Coronary artery (tissue), 2 donors: ENCODE measurements at regions not wholly inside any gene's neighbourhood (a gene's known extent, or its start where the extent isn't known, plus 50 kb on each side); places are given as distances from the start of the nearest gene placed in this dataset.
A peak's percentile ranks its signal among the peaks of the same experiment; 100 is the strongest.

Experiments used
- DNase-seq: peaks from one replicate; pipeline ENCODE4 v3.0.0-alpha.2; 2017; ENCODE audit warnings: low spot score
- H3K27ac ChIP-seq, 2 donors: fragments of 200-600 bp; sonication (generic); one replicate each; pipeline ENCODE4 v1.5.1; 2016 to 2019
- H3K4me3 ChIP-seq: fragments of 200-600 bp; sonication (generic); 2 replicates; pipeline ENCODE4 v1.5.1; 2016; ENCODE audit warnings: mild to moderate bottlenecking, moderate library complexity
- TF ChIP-seq, protein P1 (sequence below): fragments of 200-600 bp; sonication (generic); IDR thresholded peaks from one replicate; pipeline ENCODE4 v1.5.1; 2019; ENCODE audit warnings: antibody characterized with exemption

DNA sequence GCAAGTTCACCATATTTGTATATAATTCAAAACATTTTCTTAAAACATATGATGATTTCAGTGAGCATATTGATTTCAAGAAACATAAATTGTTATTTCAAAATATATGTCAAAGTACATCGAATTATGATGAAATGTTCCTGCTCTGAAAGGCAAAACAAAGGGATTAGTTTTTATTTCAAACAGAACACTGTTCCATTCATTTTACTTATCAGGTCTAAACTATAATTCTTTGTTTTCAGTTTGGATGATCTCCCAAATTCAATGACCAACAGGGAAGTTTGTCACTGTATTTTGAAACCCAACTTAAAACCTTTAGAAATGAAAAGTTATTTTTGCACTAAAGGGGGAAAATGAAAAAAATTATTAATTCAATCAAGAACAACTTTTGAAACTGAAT is 610.2 kb downstream of the SLITRK1 start:
- Histone ChIP-seq H3K27ac (no peak overlapping the region), H3K4me3 (no peak overlapping the region)
- DNase-seq: no peak
- TF ChIP-seq, protein P1, sequence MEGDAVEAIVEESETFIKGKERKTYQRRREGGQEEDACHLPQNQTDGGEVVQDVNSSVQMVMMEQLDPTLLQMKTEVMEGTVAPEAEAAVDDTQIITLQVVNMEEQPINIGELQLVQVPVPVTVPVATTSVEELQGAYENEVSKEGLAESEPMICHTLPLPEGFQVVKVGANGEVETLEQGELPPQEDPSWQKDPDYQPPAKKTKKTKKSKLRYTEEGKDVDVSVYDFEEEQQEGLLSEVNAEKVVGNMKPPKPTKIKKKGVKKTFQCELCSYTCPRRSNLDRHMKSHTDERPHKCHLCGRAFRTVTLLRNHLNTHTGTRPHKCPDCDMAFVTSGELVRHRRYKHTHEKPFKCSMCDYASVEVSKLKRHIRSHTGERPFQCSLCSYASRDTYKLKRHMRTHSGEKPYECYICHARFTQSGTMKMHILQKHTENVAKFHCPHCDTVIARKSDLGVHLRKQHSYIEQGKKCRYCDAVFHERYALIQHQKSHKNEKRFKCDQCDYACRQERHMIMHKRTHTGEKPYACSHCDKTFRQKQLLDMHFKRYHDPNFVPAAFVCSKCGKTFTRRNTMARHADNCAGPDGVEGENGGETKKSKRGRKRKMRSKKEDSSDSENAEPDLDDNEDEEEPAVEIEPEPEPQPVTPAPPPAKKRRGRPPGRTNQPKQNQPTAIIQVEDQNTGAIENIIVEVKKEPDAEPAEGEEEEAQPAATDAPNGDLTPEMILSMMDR: no peak

DNA sequence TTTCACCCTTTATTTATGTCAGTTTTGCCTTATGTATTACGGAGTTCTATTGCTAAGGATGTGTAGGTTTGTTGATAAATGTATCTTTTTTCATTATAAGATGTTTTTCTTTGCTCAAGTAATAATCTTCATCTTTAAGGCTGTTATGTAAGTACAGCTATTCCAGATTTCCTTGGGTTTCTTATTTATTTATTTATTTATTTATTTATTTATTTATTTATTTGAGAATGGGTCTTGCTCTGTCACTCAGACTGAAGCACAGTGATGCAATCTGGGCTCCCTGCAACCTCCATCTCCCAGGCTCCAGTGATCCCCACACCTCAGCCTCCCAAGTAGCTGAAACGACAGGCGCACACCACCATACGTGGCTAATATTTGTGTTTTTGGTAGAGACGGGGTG is 617.0 kb downstream of the SLITRK1 start:
- DNase-seq: no peak
- TF ChIP-seq, protein P1: no peak
- no peak overlapping the region for H3K4me3 ChIP-seq
- no peak overlapping the region for H3K27ac ChIP-seq

DNA sequence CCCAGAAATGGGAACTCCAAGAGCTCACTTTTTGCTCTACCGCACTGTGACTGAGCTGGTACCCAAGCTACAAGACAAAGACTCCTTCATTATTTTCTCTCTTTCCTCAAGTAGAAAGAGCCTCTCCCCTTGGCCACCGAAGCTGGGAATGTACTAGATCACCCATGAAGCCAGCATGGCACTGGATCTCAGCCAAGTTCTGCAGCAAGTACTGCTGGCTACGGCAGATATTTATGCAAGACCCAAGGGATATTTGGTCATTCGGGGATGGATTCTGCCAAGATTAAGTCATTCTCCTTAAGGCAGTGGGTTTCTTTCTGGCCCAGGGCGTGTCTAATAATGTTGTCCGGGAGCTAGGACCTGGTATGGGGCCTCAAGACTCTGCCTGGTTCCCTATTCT is 633.5 kb downstream of the SLITRK1 start:
- H3K4me3 ChIP-seq: no peak overlapping the region
- H3K27ac ChIP-seq: no peak overlapping the region
- DNase-seq: no peak
- TF ChIP-seq, protein P1: no peak

DNA sequence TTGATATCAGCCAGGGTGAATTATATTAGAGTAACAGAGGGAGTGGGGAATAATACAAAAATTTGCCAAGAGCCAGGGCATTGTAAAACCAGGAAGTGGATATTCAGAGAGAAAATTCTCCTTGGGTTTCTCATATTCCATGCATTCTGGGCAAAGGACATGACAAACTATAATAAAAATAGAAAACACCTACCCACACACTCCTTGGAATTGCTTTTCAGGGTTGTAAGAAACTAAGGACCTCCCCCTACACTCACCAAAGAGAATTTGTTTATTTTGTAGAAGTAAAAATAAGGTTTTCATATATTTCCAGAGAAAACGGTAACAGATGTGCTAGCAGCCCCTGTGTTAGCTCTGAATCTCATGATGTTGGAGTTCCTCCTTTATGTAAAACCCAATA is 649.6 kb downstream of the SLITRK1 start:
- no peak overlapping the region for H3K4me3 ChIP-seq
- TF ChIP-seq, protein P1: no peak
- no peak overlapping the region for H3K27ac ChIP-seq
- DNase-seq: no peak

DNA sequence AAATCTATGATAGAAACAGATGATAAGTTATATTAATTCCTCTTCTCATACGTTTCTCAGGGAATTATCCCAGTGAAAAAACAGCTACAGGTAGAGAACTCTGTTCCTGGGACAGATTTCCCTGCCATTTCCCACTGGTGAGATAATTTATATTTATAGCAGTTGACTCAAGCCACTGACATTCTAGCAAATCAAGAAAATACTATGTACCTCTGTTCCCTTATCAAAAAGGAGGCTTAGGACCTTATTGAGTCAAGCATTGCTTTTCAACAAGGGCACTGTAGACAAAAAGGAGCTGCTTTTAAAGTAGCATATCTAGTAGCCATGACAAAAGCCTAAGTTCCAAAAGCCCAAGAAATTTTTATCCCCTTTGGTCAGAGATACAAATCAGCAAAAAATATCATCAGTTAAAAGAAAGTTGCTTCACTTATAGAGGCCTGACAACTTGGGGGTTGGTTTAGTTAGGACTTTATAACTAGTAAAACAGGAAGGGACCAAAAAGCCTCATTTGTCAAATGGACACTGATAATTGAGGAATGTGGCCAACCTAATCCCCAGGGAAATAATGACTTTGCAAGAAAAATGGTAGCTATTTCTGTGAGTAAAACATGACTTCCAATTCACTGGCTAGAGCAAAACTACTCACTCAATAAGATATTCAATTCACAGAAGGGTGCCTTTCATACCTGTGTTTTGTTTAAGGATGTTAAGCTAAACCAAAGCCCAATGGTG is 652.5 kb downstream of the SLITRK1 start:
- no peak for DNase-seq
- Histone ChIP-seq H3K27ac (peak overlapping the region; percentile 2 to 9), H3K4me3 (no peak overlapping the region)
- TF ChIP-seq, protein P1: no peak

DNA sequence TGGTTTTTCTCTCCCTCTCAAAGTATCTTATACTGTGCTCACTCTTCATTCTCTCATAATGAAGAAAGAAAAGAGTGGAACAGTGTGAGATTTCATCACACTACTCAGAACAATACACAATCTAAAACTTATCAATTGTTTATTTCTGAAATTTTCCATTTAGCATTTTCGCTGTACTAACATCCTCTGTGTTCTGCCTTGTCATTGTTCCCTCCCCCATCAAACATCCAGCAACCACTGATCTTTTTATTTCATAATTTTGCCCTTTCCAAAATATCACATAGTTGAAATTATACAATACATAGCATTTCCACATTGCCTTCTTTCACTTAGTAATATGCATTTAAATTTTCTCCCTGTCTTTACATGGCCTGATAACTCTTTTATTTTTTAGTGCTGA is 658.7 kb downstream of the SLITRK1 start:
- no peak overlapping the region for H3K4me3 ChIP-seq
- DNase-seq: no peak

DNA sequence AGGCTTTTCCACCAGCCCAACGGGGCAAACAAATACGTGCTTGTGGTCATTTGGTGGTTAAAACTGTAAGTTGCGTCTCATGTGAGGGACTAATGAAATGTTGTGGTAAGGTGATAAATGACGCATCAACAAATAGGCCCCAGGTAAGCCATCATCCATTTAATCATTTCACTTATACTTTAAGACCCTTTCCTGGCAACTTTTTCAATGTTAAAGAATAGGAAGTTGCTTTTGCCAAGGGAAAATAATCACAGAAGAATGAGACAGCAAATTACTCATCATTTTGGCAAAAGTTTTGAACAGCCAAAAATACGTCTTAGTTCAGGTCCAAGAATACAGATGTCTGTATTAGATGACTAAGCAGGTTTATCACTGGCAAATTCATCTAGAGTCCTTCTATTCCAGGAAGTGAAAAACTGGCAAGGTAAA is 660.4 kb downstream of the SLITRK1 start:
- DNase-seq: no peak
- no peak overlapping the region for H3K27ac ChIP-seq
- no peak overlapping the region for H3K4me3 ChIP-seq
- TF ChIP-seq, protein P1: no peak

More for the DNA sequence above, 658.7 kb downstream of the SLITRK1 start:
- TF ChIP-seq, protein P1: no peak
- no peak overlapping the region for H3K27ac ChIP-seq
